ENCODE measurements at regions not wholly inside any gene's neighbourhood (a gene's known extent, or its start where the extent isn't known, plus 50 kb on each side); places are given as distances from the start of the nearest gene placed in this dataset.

DNA sequence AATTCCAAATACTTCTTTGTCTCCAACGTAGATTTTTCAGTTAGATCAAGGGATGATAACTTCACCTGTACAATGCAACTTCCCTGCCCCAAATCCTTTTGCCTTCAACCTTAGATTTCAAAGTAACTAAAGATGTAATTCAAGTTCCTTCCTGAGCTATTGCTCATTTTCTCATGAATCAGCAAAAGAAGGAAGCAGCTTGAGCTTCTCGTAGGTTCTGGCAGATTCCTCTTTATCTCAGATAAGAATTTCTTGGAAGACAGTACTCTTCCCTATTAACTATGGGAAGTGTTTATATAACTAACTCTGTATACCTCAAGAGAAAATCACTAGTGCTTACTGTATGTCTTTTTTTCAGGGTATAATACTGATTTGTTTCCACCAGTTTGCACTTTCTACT lies 203.8 kb downstream of the RASSF9 start:
- Histone ChIP-seq H3K36me3 (ENCODE audit: insufficient read depth, low read length) (no peaks in the 10 kb centered on the region), H3K9ac (ENCODE audit: low read depth, low read length, poor library complexity, severe bottlenecking) (no peak overlapping the region), H4K20me1 (ENCODE audit: insufficient read depth, low read length, poor library complexity, severe bottlenecking) (no peaks in the 10 kb centered on the region), H3F3A (ENCODE audit: low read depth) (no peaks in the 10 kb centered on the region), H3K9me3 (ENCODE audit: insufficient read depth, low read depth, low read length) (no peaks in the 10 kb centered on the region), H3K4me1 (ENCODE audit: insufficient read depth, low read length, poor library complexity, severe bottlenecking) (peaks cover 10% of the 10 kb centered on the region), H3K9me2 (replicated peaks; ENCODE audit: low read depth, low read length) (no peaks in the 10 kb centered on the region), H3K4me2 (ENCODE audit: low read depth, low read length, poor library complexity, severe bottlenecking) (no peak overlapping the region), H2AFZ (ENCODE audit: low read length) (no peak overlapping the region), H3K4me3 (ENCODE audit: low read length, poor library complexity, severe bottlenecking) (no peak overlapping the region), H3K79me2 (ENCODE audit: insufficient read depth, low read length) (no peaks in the 10 kb centered on the region), H3K27me3 (ENCODE audit: insufficient read depth, low read length, poor library complexity, severe bottlenecking) (no peaks in the 10 kb centered on the region)
- TF ChIP-seq, protein P1, sequence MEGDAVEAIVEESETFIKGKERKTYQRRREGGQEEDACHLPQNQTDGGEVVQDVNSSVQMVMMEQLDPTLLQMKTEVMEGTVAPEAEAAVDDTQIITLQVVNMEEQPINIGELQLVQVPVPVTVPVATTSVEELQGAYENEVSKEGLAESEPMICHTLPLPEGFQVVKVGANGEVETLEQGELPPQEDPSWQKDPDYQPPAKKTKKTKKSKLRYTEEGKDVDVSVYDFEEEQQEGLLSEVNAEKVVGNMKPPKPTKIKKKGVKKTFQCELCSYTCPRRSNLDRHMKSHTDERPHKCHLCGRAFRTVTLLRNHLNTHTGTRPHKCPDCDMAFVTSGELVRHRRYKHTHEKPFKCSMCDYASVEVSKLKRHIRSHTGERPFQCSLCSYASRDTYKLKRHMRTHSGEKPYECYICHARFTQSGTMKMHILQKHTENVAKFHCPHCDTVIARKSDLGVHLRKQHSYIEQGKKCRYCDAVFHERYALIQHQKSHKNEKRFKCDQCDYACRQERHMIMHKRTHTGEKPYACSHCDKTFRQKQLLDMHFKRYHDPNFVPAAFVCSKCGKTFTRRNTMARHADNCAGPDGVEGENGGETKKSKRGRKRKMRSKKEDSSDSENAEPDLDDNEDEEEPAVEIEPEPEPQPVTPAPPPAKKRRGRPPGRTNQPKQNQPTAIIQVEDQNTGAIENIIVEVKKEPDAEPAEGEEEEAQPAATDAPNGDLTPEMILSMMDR (conservative IDR thresholded peaks at IDR 0.05; ENCODE audit: low read length), result no peak
- no peak for TF ChIP-seq EZH2phosphoT487 (IDR thresholded peaks at IDR 0.05; ENCODE audit: borderline replicate concordance)

DNA sequence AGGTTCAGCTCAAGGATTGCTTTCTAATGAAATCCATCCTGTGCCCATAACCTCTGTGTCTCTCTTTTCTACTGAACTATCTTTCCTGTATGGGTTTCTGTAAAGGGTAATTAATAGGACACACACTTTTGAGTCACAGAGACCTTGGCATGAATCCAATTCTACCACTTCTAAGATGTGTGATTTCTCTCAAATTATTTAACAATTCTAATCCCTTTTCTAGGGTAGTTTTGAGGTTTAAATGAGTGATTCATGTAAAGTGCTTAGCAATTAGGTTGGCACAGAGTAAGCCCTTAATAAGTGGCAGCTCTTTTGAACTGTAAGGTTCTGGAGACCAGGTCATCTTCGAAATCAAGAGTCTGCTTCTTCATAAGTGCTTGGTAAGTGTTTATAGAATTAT lies 202.7 kb downstream of the RASSF9 start:
- peaks cover 8% of the 10 kb centered on the region for H3K4me1 ChIP-seq (ENCODE audit: insufficient read depth, low read length, poor library complexity, severe bottlenecking)
- H3K9me2 ChIP-seq (replicated peaks; ENCODE audit: low read depth, low read length), result no peaks in the 10 kb centered on the region
- H3F3A ChIP-seq (ENCODE audit: low read depth), result no peaks in the 10 kb centered on the region
- no peak overlapping the region for H2AFZ ChIP-seq (ENCODE audit: low read length)
- H3K4me3 ChIP-seq (ENCODE audit: low read length, poor library complexity, severe bottlenecking), result no peak overlapping the region
- no peaks in the 10 kb centered on the region for H3K27me3 ChIP-seq (ENCODE audit: insufficient read depth, low read length, poor library complexity, severe bottlenecking)
- no peak for TF ChIP-seq EZH2phosphoT487 (IDR thresholded peaks at IDR 0.05; ENCODE audit: borderline replicate concordance)
- TF ChIP-seq, protein P1 (conservative IDR thresholded peaks at IDR 0.05; ENCODE audit: low read length), result no peak
- no peaks in the 10 kb centered on the region for H3K9me3 ChIP-seq (ENCODE audit: insufficient read depth, low read depth, low read length)
- H4K20me1 ChIP-seq (ENCODE audit: insufficient read depth, low read length, poor library complexity, severe bottlenecking), result no peaks in the 10 kb centered on the region
- H3K79me2 ChIP-seq (ENCODE audit: insufficient read depth, low read length), result no peaks in the 10 kb centered on the region
- H3K4me2 ChIP-seq (ENCODE audit: low read depth, low read length, poor library complexity, severe bottlenecking), result no peak overlapping the region
- H3K36me3 ChIP-seq (ENCODE audit: insufficient read depth, low read length), result no peaks in the 10 kb centered on the region
- H3K9ac ChIP-seq (ENCODE audit: low read depth, low read length, poor library complexity, severe bottlenecking), result no peak overlapping the region

DNA sequence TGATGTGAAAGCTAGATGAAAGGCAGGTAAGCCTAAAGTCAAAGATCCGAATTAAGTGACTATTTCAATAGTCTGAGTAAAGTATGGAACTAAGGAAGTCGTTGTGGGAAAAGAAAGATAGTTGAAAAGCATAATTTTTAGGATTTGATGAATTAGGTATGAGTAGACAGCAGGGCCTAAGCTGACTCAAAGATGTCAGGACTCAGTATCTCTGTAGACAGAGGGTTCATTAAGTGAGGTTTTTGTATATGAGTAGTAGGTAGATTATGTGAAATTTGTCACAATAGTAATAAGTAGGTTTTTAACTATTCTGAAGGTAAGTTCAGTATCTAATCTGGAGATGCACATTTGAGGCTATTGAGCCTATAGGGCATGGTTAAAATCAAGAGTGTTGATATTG lies 196.4 kb downstream of the RASSF9 start:
- no peaks in the 10 kb centered on the region for H3K36me3 ChIP-seq (ENCODE audit: insufficient read depth, low read length)
- no peak overlapping the region for H3K4me2 ChIP-seq (ENCODE audit: low read depth, low read length, poor library complexity, severe bottlenecking)
- H4K20me1 ChIP-seq (ENCODE audit: insufficient read depth, low read length, poor library complexity, severe bottlenecking), result no peaks in the 10 kb centered on the region
- H3K9me3 ChIP-seq (ENCODE audit: insufficient read depth, low read depth, low read length), result no peaks in the 10 kb centered on the region
- no peaks in the 10 kb centered on the region for H3K9me2 ChIP-seq (replicated peaks; ENCODE audit: low read depth, low read length)
- no peaks in the 10 kb centered on the region for H3F3A ChIP-seq (ENCODE audit: low read depth)
- H3K4me3 ChIP-seq (ENCODE audit: low read length, poor library complexity, severe bottlenecking), result no peak overlapping the region
- no peaks in the 10 kb centered on the region for H3K79me2 ChIP-seq (ENCODE audit: insufficient read depth, low read length)
- H3K27me3 ChIP-seq (ENCODE audit: insufficient read depth, low read length, poor library complexity, severe bottlenecking), result no peaks in the 10 kb centered on the region
- peaks cover 16% of the 10 kb centered on the region for H3K4me1 ChIP-seq (ENCODE audit: insufficient read depth, low read length, poor library complexity, severe bottlenecking)
- TF ChIP-seq EZH2phosphoT487 (IDR thresholded peaks at IDR 0.05; ENCODE audit: borderline replicate concordance), result no peak
- TF ChIP-seq, protein P1 (conservative IDR thresholded peaks at IDR 0.05; ENCODE audit: low read length), result no peak
- no peak overlapping the region for H3K9ac ChIP-seq (ENCODE audit: low read depth, low read length, poor library complexity, severe bottlenecking)
- no peak overlapping the region for H2AFZ ChIP-seq (ENCODE audit: low read length)

All from Loucy (cell line).